GM12875 (cell line): ENCODE measurements at regions not wholly inside any gene's neighbourhood (a gene's known extent, or its start where the extent isn't known, plus 50 kb on each side); places are given as distances from the start of the nearest gene placed in this dataset.

ENCODE experiments used
- H3K4me3 ChIP-seq: one replicate; pipeline ENCODE4 v1.5.1; 2011; ENCODE audit warnings: low read depth, low read length, control low read depth
- CTCF ChIP-seq: IDR thresholded peaks from 2 replicates; pipeline ENCODE4 v1.5.1; 2011; ENCODE audit warnings: low read depth, mild to moderate bottlenecking, control low read depth, inconsistent platforms, low read length, moderate library complexity, borderline replicate concordance; ENCODE audit not compliant: insufficient read depth

GRCh38 chr9:89874351-89875321 is 269.8 kb downstream of the GADD45G start:
- no peak for TF ChIP-seq CTCF
- H3K4me3 ChIP-seq: no peak overlapping the region

- no peak for TF ChIP-seq CTCF
- no peak overlapping the region for H3K4me3 ChIP-seq
Measured at GRCh38 chr9:89877051-89878002, 272.5 kb downstream of the GADD45G start.

- TF ChIP-seq CTCF: no peak
- H3K4me3 ChIP-seq: no peak overlapping the region
Measured at GRCh38 chr9:89878003-89878411, 273.2 kb downstream of the GADD45G start.

- no peak overlapping the region for H3K4me3 ChIP-seq
- no peak for TF ChIP-seq CTCF
Measured at GRCh38 chr9:89878687-89879086, 273.9 kb downstream of the GADD45G start.

GRCh38 chr9:89879276-89879675 is 274.5 kb downstream of the GADD45G start:
- H3K4me3 ChIP-seq: no peak overlapping the region
- TF ChIP-seq CTCF: no peak

GRCh38 chr9:89879701-89880100 is 274.9 kb downstream of the GADD45G start:
- H3K4me3 ChIP-seq: no peak overlapping the region
- no peak for TF ChIP-seq CTCF

GRCh38 chr9:89880161-89880560 is 275.3 kb downstream of the GADD45G start:
- H3K4me3 ChIP-seq: no peak overlapping the region
- no peak for TF ChIP-seq CTCF
